Activated gamma-delta T cell treated with Interleukin-2 at 50 U/mL for 16 hours (primary cell): ENCODE measurements at regions not wholly inside any gene's neighbourhood (a gene's known extent, or its start where the extent isn't known, plus 50 kb on each side); places are given as distances from the start of the nearest gene placed in this dataset.

ENCODE experiments used
- DNase-seq: peaks from one replicate; pipeline ENCODE4 v3.0.0-alpha.2; 2020

- no peak for DNase-seq
These were observed 138.9 kb upstream of the PARP11 start for GRCh38 chr12:4012073-4012472.

GRCh38 chr12:4011597-4011996, 138.4 kb upstream of the PARP11 start:
- no peak for DNase-seq

- DNase-seq = no peak
These were observed 136.9 kb upstream of the PARP11 start for GRCh38 chr12:4009979-4010704.

- no peak for DNase-seq
These were observed 133.5 kb upstream of the PARP11 start for GRCh38 chr12:4006743-4007142.

- DNase-seq = no peak
These were observed 132.7 kb upstream of the PARP11 start for GRCh38 chr12:4005851-4006430.

- no peak for DNase-seq
These were observed 130.4 kb upstream of the PARP11 start for GRCh38 chr12:4003576-4003975.

GRCh38 chr12:4002601-4003000, 129.4 kb upstream of the PARP11 start:
- DNase-seq = no peak

GRCh38 chr12:4001841-4002240, 128.6 kb upstream of the PARP11 start:
- DNase-seq = no peak

- DNase-seq = no peak
These were observed 127.8 kb upstream of the PARP11 start for GRCh38 chr12:4001031-4001430.

GRCh38 chr12:3999904-4000303, 126.7 kb upstream of the PARP11 start:
- DNase-seq = no peak

- DNase-seq = no peak
These were observed 126.0 kb upstream of the PARP11 start for GRCh38 chr12:3998968-3999792.

GRCh38 chr12:3998397-3998796, 125.2 kb upstream of the PARP11 start:
- DNase-seq = no peak

- no peak for DNase-seq
These were observed 123.1 kb upstream of the PARP11 start for GRCh38 chr12:3996322-3996721.

- no peak for DNase-seq
These were observed 122.1 kb upstream of the PARP11 start for GRCh38 chr12:3995306-3995705.

- DNase-seq = no peak
These were observed 121.3 kb upstream of the PARP11 start for GRCh38 chr12:3994500-3994899.

GRCh38 chr12:3992945-3993344, 119.7 kb upstream of the PARP11 start:
- DNase-seq = no peak

GRCh38 chr12:3991798-3992580, 118.8 kb upstream of the PARP11 start:
- no peak for DNase-seq

GRCh38 chr12:3990501-3991280, 117.5 kb upstream of the PARP11 start:
- DNase-seq = no peak

GRCh38 chr12:3989218-3989550, 116.0 kb upstream of the PARP11 start:
- DNase-seq = no peak

- DNase-seq = no peak
These were observed 115.5 kb upstream of the PARP11 start for GRCh38 chr12:3988519-3989217.

GRCh38 chr12:3987571-3987970, 114.4 kb upstream of the PARP11 start:
- DNase-seq = no peak
